Esophagus (tissue), 2 donors: ENCODE measurements at regions not wholly inside any gene's neighbourhood (a gene's known extent, or its start where the extent isn't known, plus 50 kb on each side); places are given as distances from the start of the nearest gene placed in this dataset.

ENCODE experiments used
- H3K27ac ChIP-seq, 2 donors: one replicate each; pipeline ENCODE4 v1.5.1; 2013; ENCODE audit warnings: low read depth in 2 of 2, mild to moderate bottlenecking in 2 of 2, inconsistent platforms in 1 of 2, low read length in 1 of 2, moderate library complexity in 1 of 2
- H3K27me3 ChIP-seq, 2 donors: one replicate each; pipeline ENCODE4 v1.6.1; 2013; ENCODE audit warnings: low read length in 2 of 2, control low read depth in 1 of 2, mild to moderate bottlenecking in 1 of 2; ENCODE audit not compliant: insufficient read depth in 2 of 2, control insufficient read depth in 1 of 2
- H3K36me3 ChIP-seq, 2 donors: one replicate each; pipeline ENCODE4 v1.6.1; 2013; ENCODE audit warnings: low read length in 1 of 2; ENCODE audit not compliant: control insufficient read depth in 2 of 2, insufficient read depth in 2 of 2
- H3K4me1 ChIP-seq, 2 donors: one replicate each; pipeline ENCODE4 v1.6.1; 2013; ENCODE audit warnings: low read length in 1 of 2; ENCODE audit not compliant: control insufficient read depth in 2 of 2, insufficient read depth in 2 of 2
- H3K4me3 ChIP-seq, 2 donors: one replicate each; pipeline ENCODE4 v1.5.1; 2013; ENCODE audit warnings: low read length in 2 of 2, mild to moderate bottlenecking in 2 of 2, low read depth in 1 of 2, moderate library complexity in 1 of 2
- H3K9me3 ChIP-seq, 2 donors: one replicate each; pipeline ENCODE4 v1.6.1; 2013; ENCODE audit warnings: mild to moderate bottlenecking in 2 of 2, low read depth in 1 of 2, low read length in 1 of 2, moderate library complexity in 1 of 2; ENCODE audit not compliant: control insufficient read depth in 2 of 2, insufficient read depth in 1 of 2
- WGBS, 2 donors: extraction: QIAGEN DNeasy Blood & Tissue Kit; methylation state at CpG; one replicate each; pipeline ENCODE4 v1.1.7; 2013; 5-methylcytosine and 5-hydroxymethylcytosine counted together
- donor health status: healthy with polysubstance abuse.
- donor health status: Bipolar disorder and iron deficiency.

DNA sequence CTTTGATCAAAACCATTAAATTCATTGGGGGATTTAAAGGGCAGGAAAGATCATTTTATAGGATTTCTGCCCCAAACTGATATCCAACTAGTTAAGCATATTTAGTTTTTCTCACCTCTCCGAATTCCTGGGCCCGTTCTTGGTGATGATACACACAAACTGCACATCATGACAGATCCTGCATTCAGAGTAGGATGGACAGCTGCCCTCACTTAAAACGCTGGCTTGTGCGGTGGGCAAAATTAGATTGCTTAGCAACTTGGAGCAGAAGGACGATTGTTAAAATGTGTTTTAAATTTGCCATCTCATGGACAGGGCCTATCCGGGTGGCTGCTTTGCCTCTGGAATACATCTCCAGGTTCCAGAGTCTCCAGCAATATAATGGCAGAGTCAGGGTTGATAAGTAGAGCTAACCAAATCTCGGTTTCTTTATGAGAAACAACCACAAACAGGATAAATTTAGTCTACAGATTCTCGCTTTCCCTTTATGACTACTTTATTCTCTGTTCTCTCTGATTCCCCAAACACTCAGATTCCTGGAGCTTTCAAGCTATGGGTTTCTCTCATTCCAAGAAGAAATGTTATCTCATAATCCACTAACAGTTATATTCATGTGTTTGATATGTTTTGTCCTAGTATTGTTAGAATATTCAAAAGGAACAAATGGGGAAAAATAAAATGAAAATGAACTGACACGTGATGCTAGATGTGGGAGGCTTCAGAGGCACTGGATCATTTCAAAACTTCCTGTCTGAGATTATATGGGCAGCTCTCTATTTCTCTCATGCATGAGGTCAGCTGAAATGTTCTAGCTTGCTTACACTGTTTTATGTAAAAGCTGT, 1014.1 kb upstream of the SEMA6D start:
- Histone ChIP-seq H3K9me3 (peaks cover 0 to 2% of the 10 kb centered on the region in 2 donors), H3K27me3 (no peaks in the 10 kb centered on the region), H3K4me1 (no peaks in the 10 kb centered on the region), H3K4me3 (no peak overlapping the region), H3K36me3 (no peaks in the 10 kb centered on the region), H3K27ac (no peak overlapping the region)
- 76 to 81% methylated on average over 9 of the region's 9 CpGs for WGBS, 2 donors

DNA sequence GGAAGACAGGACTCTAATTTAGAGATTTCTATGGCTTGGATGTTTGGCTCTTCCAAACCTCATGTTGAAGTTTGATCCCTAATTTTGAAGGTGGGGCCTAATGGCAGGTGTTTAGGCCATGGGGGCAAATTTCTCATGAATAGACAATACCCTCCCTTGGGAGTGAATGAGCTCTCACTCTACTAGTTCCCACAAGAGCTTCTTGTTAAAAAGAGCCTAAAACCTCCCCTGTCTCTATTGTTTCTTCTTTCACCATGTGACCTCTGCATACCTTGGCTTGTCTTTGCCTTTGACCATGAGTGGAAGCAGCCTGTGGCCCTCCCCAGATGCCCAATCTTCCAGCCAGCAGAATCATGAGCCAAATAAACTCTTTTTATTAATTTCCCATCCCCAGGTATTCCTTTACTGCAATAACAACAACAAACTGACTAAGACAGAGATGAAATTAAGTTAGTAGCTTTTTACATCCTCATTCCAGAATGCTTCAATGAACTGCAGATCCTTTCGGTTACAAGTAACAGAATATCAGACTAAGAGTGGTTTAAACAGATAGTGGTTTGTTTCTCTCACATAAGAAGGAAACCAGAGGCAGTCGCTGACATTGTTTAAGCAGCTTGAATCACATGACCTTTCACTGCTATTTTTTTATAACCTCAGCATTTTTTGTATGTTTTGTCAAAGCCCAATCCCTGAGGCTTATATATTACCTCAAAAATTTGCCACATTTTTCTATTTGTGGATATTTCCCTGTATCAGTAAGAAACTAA, 1013.3 kb upstream of the SEMA6D start:
- Histone ChIP-seq H3K27ac (no peak overlapping the region), H3K27me3 (no peaks in the 10 kb centered on the region), H3K9me3 (peaks cover 0 to 2% of the 10 kb centered on the region in 2 donors), H3K4me1 (no peaks in the 10 kb centered on the region), H3K4me3 (no peak overlapping the region), H3K36me3 (no peaks in the 10 kb centered on the region)
- 43 to 58% methylated on average over 2 of the region's 2 CpGs for WGBS, 2 donors

DNA sequence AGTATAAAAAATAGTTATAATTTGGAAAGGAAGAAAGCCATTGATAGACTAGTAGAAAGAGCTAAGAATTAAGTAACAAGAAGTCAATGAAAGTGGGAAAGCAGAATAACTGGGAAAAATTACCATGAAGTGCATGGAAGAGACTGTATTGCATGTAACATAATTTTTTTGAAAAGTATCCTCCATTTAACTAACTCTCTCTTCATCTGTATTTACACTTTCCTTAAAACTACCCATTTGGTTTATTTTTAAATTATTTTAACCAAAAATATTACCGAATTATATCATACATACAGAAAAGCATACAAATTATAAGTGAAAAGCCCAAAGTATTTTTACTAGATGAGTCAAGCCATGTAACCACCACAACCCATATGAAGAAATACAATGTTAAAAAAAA, 1009.9 kb upstream of the SEMA6D start:
- Histone ChIP-seq H3K4me3 (no peak overlapping the region), H3K4me1 (no peaks in the 10 kb centered on the region), H3K9me3 (peaks cover 0 to 2% of the 10 kb centered on the region in 2 donors), H3K27me3 (no peaks in the 10 kb centered on the region), H3K27ac (no peak overlapping the region), H3K36me3 (no peaks in the 10 kb centered on the region)
- 85 to 88% methylated on average over 1 of the region's 1 CpG for WGBS, 2 donors

DNA sequence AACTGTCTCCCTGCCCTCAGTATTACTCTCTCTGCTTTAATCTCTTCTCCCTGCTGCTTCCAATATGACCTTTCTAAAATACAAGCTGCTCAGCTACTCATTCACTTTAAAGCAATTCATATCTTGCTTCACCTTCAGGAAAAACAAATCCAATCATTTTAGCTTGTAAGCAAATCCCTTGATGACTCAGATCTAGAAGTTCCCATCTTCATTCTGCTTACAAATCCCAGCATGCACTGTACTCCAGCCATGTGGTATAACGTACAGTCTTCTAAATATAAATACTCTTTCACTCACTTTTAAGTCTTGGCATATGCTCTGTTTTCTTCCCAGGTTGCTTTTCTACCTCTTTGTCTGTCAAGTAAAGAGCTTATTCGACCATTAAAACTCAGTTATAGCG, 1009.1 kb upstream of the SEMA6D start:
- Histone ChIP-seq H3K36me3 (no peaks in the 10 kb centered on the region), H3K9me3 (peaks cover 0 to 2% of the 10 kb centered on the region in 2 donors), H3K27me3 (no peaks in the 10 kb centered on the region), H3K27ac (no peak overlapping the region), H3K4me3 (no peak overlapping the region), H3K4me1 (no peaks in the 10 kb centered on the region)
- 41 to 50% methylated on average over 3 of the region's 3 CpGs for WGBS, 2 donors

DNA sequence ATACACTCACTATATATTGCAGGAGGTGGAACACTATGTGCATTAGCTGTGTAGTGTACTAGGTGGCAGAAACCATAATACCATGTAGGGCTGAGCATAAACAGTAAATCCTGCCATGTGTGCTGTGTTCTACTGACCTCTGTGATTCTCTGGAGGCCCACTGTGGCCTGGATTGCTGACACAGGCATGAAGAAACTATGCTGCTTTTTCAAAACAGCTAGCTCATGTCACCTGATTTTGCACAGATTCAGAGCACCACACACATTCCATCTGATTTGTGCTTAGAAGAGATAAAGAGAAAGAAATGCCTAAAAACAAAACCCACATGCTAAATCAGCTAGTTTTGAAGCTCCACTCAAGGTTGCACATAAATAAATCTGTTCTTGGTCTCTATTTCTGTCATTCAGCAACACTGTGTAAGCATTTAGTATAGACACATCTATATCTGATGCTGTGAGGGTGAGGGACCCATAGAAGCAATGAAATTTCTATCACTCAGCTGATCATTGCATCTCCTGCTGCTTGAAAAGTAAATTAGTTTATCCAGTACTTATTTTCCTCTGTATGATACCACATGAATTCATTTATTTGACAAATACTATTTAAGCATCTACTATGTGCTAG, 1007.7 kb upstream of the SEMA6D start:
- peaks cover 0 to 2% of the 10 kb centered on the region in 2 donors for H3K9me3 ChIP-seq
- H3K4me1 ChIP-seq, result no peaks in the 10 kb centered on the region
- H3K27me3 ChIP-seq, result no peaks in the 10 kb centered on the region
- no peak overlapping the region for H3K27ac ChIP-seq
- no peaks in the 10 kb centered on the region for H3K36me3 ChIP-seq
- no peak overlapping the region for H3K4me3 ChIP-seq

DNA sequence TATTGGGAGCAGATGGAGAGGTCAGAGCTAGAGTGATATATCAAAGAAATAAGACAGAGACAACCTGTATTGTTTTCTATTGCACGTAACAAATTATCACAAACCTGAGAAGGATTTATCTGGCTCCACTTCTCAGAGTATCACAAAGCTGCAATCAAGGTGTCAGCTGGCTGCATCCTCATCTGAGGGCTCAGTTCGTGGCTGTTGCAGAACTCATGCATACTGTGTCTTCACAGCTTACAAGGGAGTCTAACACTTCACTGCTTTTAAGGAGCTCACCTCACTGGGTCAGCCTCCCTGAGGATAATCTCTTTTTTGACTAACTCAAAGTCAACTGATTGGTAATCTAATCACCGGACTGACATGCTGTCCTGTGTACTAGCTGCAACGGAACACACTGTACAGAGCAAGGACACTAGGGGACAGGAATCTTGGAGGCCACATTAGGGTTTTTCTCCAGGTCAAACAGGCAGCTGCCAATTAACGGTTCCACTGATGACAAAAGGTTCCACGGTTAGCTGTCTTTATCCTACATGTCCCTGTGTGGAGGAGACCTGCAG, 1006.8 kb upstream of the SEMA6D start:
- Histone ChIP-seq H3K4me3 (no peak overlapping the region), H3K36me3 (no peaks in the 10 kb centered on the region), H3K27me3 (no peaks in the 10 kb centered on the region), H3K4me1 (no peaks in the 10 kb centered on the region), H3K27ac (no peak overlapping the region), H3K9me3 (no peaks in the 10 kb centered on the region)
- 71 to 78% methylated on average over 6 of the region's 6 CpGs for WGBS, 2 donors

DNA sequence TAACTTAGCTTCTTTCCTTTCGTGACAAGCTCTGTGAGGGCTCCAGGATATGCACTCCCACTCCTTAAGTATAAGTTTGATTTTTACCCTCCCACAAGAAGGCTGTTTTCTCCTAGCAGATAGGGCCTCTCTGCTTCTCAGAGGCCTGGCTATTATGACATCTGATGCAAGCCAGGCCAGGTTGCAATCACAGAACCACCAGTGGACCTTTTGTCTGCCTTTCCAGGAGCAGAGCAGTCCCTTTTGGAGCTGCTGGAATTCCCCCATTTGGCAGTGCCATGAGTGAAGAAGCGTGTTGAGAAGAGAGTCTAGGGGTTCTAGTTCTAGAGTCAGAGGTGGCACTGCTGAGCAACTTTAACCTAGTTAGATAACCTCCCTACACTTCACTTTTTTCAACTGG, 1004.3 kb upstream of the SEMA6D start:
- H3K4me3 ChIP-seq, result no peak overlapping the region
- H3K36me3 ChIP-seq, result no peaks in the 10 kb centered on the region
- H3K27me3 ChIP-seq, result no peaks in the 10 kb centered on the region
- no peak overlapping the region for H3K27ac ChIP-seq
- no peaks in the 10 kb centered on the region for H3K9me3 ChIP-seq
- no peaks in the 10 kb centered on the region for H3K4me1 ChIP-seq
- 76 to 79% methylated on average over 2 of the region's 2 CpGs for WGBS, 2 donors

DNA sequence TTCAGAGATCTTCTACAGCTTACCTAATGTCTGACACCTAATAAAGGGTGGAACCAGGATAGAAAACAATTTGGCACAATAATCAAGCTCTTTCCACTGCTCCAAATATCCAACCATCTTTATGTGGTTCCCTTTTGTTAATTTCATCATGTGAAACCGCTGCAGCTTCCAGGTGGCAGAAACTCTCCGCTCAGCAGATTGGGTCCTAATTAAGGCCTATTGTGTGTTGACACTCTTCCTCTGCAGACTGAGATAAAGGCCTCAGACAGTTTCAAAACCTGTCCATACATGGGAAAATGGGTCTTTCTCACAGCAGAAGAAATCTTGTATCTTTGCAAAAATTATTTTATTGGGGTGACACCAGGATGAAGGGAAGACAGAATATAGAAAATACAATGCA, 1002.4 kb upstream of the SEMA6D start:
- WGBS, 2 donors, result 61 to 70% methylated on average over 2 of the region's 2 CpGs
- H3K4me3 ChIP-seq, result no peak overlapping the region

DNA sequence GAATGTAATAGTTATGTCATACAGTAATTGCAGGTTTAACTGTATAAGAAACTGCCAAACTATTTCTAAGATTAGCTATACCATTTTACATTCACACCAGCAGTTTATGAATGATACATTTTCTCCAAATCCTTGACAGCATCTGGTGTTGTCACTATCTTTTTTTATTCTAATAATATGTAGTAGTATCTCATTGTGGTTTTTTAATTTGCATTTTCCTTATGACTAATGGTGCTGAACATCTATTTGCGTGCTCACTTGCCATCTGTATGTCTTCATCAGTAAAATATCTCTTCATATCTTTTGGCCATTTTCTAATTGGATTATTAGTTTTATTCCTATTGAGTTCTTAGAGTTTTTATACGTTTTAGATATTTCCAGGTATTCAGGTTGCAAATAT, 994.0 kb upstream of the SEMA6D start:
- Histone ChIP-seq H3K27ac (no peak overlapping the region), H3K4me1 (no peaks in the 10 kb centered on the region), H3K9me3 (no peaks in the 10 kb centered on the region), H3K36me3 (no peaks in the 10 kb centered on the region), H3K4me3 (no peak overlapping the region), H3K27me3 (no peaks in the 10 kb centered on the region)
- 78 to 82% methylated on average over 2 of the region's 2 CpGs for WGBS, 2 donors

More for the DNA sequence above, 1002.4 kb upstream of the SEMA6D start:
- Histone ChIP-seq H3K27me3 (no peaks in the 10 kb centered on the region), H3K4me1 (no peaks in the 10 kb centered on the region), H3K36me3 (no peaks in the 10 kb centered on the region), H3K9me3 (no peaks in the 10 kb centered on the region), H3K27ac (no peak overlapping the region)
